Naive thymus-derived CD4-positive, alpha-beta T cell (primary cell): ENCODE measurements at regions not wholly inside any gene's neighbourhood (a gene's known extent, or its start where the extent isn't known, plus 50 kb on each side); places are given as distances from the start of the nearest gene placed in this dataset.
"Not testable (repeated sequence)": the region's sequence is repeated elsewhere in the genome, so short reads cannot be mapped to it uniquely, and the experiment has no call there.

Experiments
- ATAC-seq: fragments of 150-1000 bp; cut with Tn5 transposase; 2 replicates; pipeline ENCODE4 v1.10.0; 2021; ENCODE audit warnings: mild to moderate bottlenecking, moderate library complexity
- CTCF ChIA-PET: fragments of 350-600 bp; sonication (Branson Sonifier 250); formaldehyde crosslinking; loops from one replicate; lab custom pipeline; 2021; ENCODE audit warnings: antibody characterized with exemption; lab: Charles Lee
- POLR2A ChIA-PET: fragments of 350-600 bp; sonication (Branson Sonifier 250); formaldehyde crosslinking; loops from one replicate; lab custom pipeline; 2021; ENCODE audit warnings: antibody characterized with exemption, inconsistent platforms; lab: Charles Lee
- DNase-seq, 9 donors: peaks; one replicate each; pipeline versions ENCODE4 v3.0.0 to v3.0.0-alpha.2; 2020 to 2022; ENCODE audit warnings: mixed read lengths in 1 of 9
- H3K27ac ChIP-seq: one replicate; pipeline ENCODE4 v1.7.0; 2013; ENCODE audit warnings: mild to moderate bottlenecking, low read depth, low read length, moderate library complexity
- H3K27me3 ChIP-seq, 2 donors: one replicate each; pipeline ENCODE4 v1.7.0; 2013; ENCODE audit warnings: low read length in 2 of 2, mild to moderate bottlenecking in 2 of 2, moderate library complexity in 2 of 2; ENCODE audit not compliant: control insufficient read depth in 2 of 2, insufficient read depth in 2 of 2
- H3K36me3 ChIP-seq, 3 experiments: 1 replicate in 2 of 3; 2 replicates in 1 of 3; pipeline ENCODE4 v1.7.0; 2013; ENCODE audit warnings: low read length in 3 of 3, mild to moderate bottlenecking in 3 of 3, moderate library complexity in 1 of 3; ENCODE audit not compliant: insufficient read depth in 3 of 3, control insufficient read depth in 2 of 3
- H3K4me1 ChIP-seq, 2 donors: one replicate each; pipeline ENCODE4 v1.7.0; 2013; ENCODE audit warnings: low read length in 2 of 2, mild to moderate bottlenecking in 2 of 2, moderate library complexity in 1 of 2; ENCODE audit not compliant: control insufficient read depth in 2 of 2, insufficient read depth in 2 of 2
- H3K4me3 ChIP-seq: 2 replicates; pipeline ENCODE4 v1.7.0; 2013; ENCODE audit warnings: mild to moderate bottlenecking, low read length
- H3K9me3 ChIP-seq, 3 experiments: 1 replicate in 2 of 3; 2 replicates in 1 of 3; pipeline ENCODE4 v1.7.0; 2013; ENCODE audit warnings: low read length in 3 of 3; ENCODE audit not compliant: control insufficient read depth in 2 of 3
- H3K27ac Mint-ChIP-seq, 9 donors: one replicate each; pipeline ENCODE4 v1.8.0; 2020 to 2022; ENCODE audit warnings: mixed read lengths in 9 of 9, mild to moderate bottlenecking in 8 of 9, moderate library complexity in 5 of 9, inconsistent platforms in 2 of 9
- H3K27me3 Mint-ChIP-seq, 5 donors: one replicate each; pipeline ENCODE4 v1.8.0; 2021 to 2022; ENCODE audit warnings: mixed read lengths in 5 of 5, mild to moderate bottlenecking in 1 of 5
- H3K36me3 Mint-ChIP-seq, 5 donors: one replicate each; pipeline ENCODE4 v1.8.0; 2020 to 2022; ENCODE audit warnings: mixed read lengths in 5 of 5, mild to moderate bottlenecking in 3 of 5, inconsistent platforms in 1 of 5
- H3K4me1 Mint-ChIP-seq, 7 donors: one replicate each; pipeline ENCODE4 v1.8.0; 2020 to 2022; ENCODE audit warnings: mixed read lengths in 7 of 7, mild to moderate bottlenecking in 3 of 7, inconsistent platforms in 1 of 7
- H3K4me3 Mint-ChIP-seq, 10 donors: one replicate each; pipeline ENCODE4 v1.8.0; 2020 to 2022; ENCODE audit warnings: mild to moderate bottlenecking in 10 of 10, mixed read lengths in 10 of 10, moderate library complexity in 6 of 10, inconsistent platforms in 2 of 10
- H3K9me3 Mint-ChIP-seq, 11 donors: one replicate each; pipeline ENCODE4 v1.8.0; 2020 to 2022; ENCODE audit warnings: mixed read lengths in 11 of 11, mild to moderate bottlenecking in 4 of 11, inconsistent platforms in 1 of 11, moderate library complexity in 1 of 11
- intact Hi-C, 2 donors: fragments of 100-400 bp; cut with micrococcal nuclease; formaldehyde crosslinking; loops; one replicate each; pipeline ENCODE4 v1.15.1; 2023

DNA sequence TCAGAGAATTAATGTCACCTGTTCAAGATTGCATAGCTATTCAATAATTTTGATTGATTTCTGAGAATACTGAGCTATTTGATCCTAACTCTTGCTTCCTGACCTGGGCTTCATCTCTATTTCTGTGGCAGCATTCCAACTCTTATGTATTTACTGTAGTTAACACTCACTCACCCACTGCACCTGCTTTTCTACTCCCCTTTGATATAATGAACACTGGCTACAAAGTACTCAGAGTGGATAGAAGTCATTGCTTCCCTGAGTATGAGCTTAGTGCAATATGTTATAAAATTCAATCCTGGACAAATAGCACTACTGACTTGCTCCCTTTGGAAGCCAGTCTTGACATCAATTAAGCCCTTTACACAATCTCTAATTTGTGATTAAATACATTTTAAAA lies 117.2 kb downstream of the APIP start:
- CTCF ChIA-PET, result no interaction called here
- Mint-ChIP-seq H3K9me3 (peaks cover 0 to 3% (median 0%) of the 10 kb centered on the region in 11 donors), H3K27me3 (peaks cover 3 to 29% (median 17%) of the 10 kb centered on the region in 5 donors), H3K36me3 (no peaks in the 10 kb centered on the region), H3K4me1 (no peaks in the 10 kb centered on the region), H3K27ac (no peak overlapping the region), H3K4me3 (no peak overlapping the region)
- intact Hi-C loops, result no loop called here
- H3K4me3 ChIP-seq, result no peak overlapping the region
- DNase-seq, result no peak
- POLR2A ChIA-PET, result no interaction called here
- H3K27ac ChIP-seq, result no peak overlapping the region
- no peaks in the 10 kb centered on the region for H3K27me3 ChIP-seq
- no peaks in the 10 kb centered on the region for H3K9me3 ChIP-seq
- H3K4me1 ChIP-seq, result no peaks in the 10 kb centered on the region
- H3K36me3 ChIP-seq, result no peaks in the 10 kb centered on the region
- ATAC-seq, result no peak

- ATAC-seq, CTCF ChIA-PET, H3K27ac ChIP-seq, H3K36me3 ChIP-seq, H3K36me3 Mint-ChIP-seq, H3K4me1 ChIP-seq, H3K4me3 ChIP-seq, H3K4me1 Mint-ChIP-seq, intact Hi-C loops, H3K27ac Mint-ChIP-seq, H3K4me3 Mint-ChIP-seq, H3K9me3 Mint-ChIP-seq, DNase-seq, POLR2A ChIA-PET, H3K27me3 ChIP-seq, H3K9me3 ChIP-seq: not testable (repeated sequence)
- H3K27me3 Mint-ChIP-seq, result peaks cover 0 to 27% (median 16%) of the 10 kb centered on the region in 5 donors
Observed at GRCh38 chr11:34797497-34797896, 118.7 kb downstream of the APIP start.

GRCh38 chr11:34795641-34796040 lies 120.5 kb downstream of the APIP start:
- H3K4me1 ChIP-seq, result no peaks in the 10 kb centered on the region
- H3K27me3 ChIP-seq, result no peaks in the 10 kb centered on the region
- intact Hi-C loops, result no loop called here
- Mint-ChIP-seq H3K27ac (no peak overlapping the region), H3K27me3 (peaks cover 0 to 15% (median 8%) of the 10 kb centered on the region in 5 donors), H3K36me3 (no peaks in the 10 kb centered on the region), H3K4me1 (peaks cover 0 to 5% (median 0%) of the 10 kb centered on the region in 7 donors), H3K9me3 (peaks cover 0 to 6% (median 2%) of the 10 kb centered on the region in 11 donors), H3K4me3 (no peak overlapping the region)
- no peaks in the 10 kb centered on the region for H3K9me3 ChIP-seq
- no peak overlapping the region for H3K27ac ChIP-seq
- POLR2A ChIA-PET, result no interaction called here
- DNase-seq (no peak), ATAC-seq (no peak)
- H3K4me3 ChIP-seq, result no peak overlapping the region
- CTCF ChIA-PET, result no interaction called here
- H3K36me3 ChIP-seq, result no peaks in the 10 kb centered on the region

GRCh38 chr11:34794696-34795095 lies 121.5 kb downstream of the APIP start:
- peaks cover 0 to 10% (median 3%) of the 10 kb centered on the region in 11 donors for H3K9me3 Mint-ChIP-seq
- Histone ChIP-seq H3K36me3 (no peaks in the 10 kb centered on the region), H3K27me3 (no peaks in the 10 kb centered on the region), H3K4me3 (no peak overlapping the region), H3K4me1 (no peaks in the 10 kb centered on the region), H3K9me3 (no peaks in the 10 kb centered on the region), H3K27ac (no peak overlapping the region)
- ATAC-seq (no peak), DNase-seq (no peak)
- H3K4me1 Mint-ChIP-seq, result peaks cover 0 to 5% (median 0%) of the 10 kb centered on the region in 7 donors
- H3K27me3 Mint-ChIP-seq, result peaks cover 0 to 16% (median 8%) of the 10 kb centered on the region in 5 donors
- intact Hi-C loops, result no loop called here
- no peak overlapping the region for H3K4me3 Mint-ChIP-seq
- ChIA-PET CTCF (no interaction called here), POLR2A (no interaction called here)
- H3K27ac Mint-ChIP-seq, result no peak overlapping the region
- peaks cover 0 to 4% (median 0%) of the 10 kb centered on the region in 5 donors for H3K36me3 Mint-ChIP-seq

GRCh38 chr11:34793666-34794065 lies 122.5 kb downstream of the APIP start:
- CTCF ChIA-PET, result no interaction called here
- H3K27me3 ChIP-seq, result no peaks in the 10 kb centered on the region
- Mint-ChIP-seq H3K9me3 (peaks cover 0 to 12% (median 4%) of the 10 kb centered on the region in 11 donors), H3K27me3 (peaks cover 0 to 16% (median 8%) of the 10 kb centered on the region in 5 donors), H3K27ac (no peak overlapping the region), H3K4me3 (no peak overlapping the region), H3K36me3 (peaks cover 0 to 4% (median 0%) of the 10 kb centered on the region in 5 donors), H3K4me1 (peaks cover 0 to 5% (median 0%) of the 10 kb centered on the region in 7 donors)
- H3K4me3 ChIP-seq, result no peak overlapping the region
- no peak for ATAC-seq
- H3K4me1 ChIP-seq, result no peaks in the 10 kb centered on the region
- intact Hi-C loops, result no loop called here
- no peaks in the 10 kb centered on the region for H3K36me3 ChIP-seq
- H3K9me3 ChIP-seq, result no peaks in the 10 kb centered on the region
- H3K27ac ChIP-seq, result no peak overlapping the region
- POLR2A ChIA-PET, result no interaction called here
- no peak for DNase-seq

DNA sequence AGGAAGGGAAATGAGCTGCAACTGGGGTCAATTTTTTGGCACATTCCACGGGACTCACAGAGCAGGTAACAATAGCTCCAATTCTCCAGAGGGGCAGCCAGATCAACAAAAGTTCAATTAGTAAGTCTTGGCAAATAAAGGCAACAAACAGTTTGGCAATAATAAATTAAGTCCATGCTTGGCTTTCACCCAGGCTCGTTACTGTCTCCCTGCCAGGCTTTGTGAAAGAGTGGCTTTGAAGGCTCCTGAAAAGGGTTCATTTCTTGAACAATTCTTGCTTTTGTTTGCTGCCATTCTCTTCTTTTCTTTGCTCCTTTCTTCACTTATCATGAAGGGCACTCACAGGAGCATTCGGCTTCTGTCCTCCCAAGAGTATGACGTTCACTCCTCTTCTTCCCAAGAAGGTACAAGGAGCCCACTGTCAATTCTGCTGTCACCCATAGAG lies 123.3 kb downstream of the APIP start:
- ATAC-seq (no peak), DNase-seq (no peak)
- no peak overlapping the region for H3K4me3 Mint-ChIP-seq
- ChIA-PET CTCF (no interaction called here), POLR2A (no interaction called here)
- H3K4me3 ChIP-seq, result no peak overlapping the region
- peaks cover 0 to 4% (median 0%) of the 10 kb centered on the region in 5 donors for H3K36me3 Mint-ChIP-seq
- H3K4me1 ChIP-seq, result no peaks in the 10 kb centered on the region
- H3K27me3 Mint-ChIP-seq, result peaks cover 0 to 16% (median 8%) of the 10 kb centered on the region in 5 donors
- H3K27me3 ChIP-seq, result no peaks in the 10 kb centered on the region
- no peaks in the 10 kb centered on the region for H3K9me3 ChIP-seq
- no peaks in the 10 kb centered on the region for H3K36me3 ChIP-seq
- H3K27ac Mint-ChIP-seq, result no peak overlapping the region
- H3K4me1 Mint-ChIP-seq, result peaks cover 0 to 5% (median 0%) of the 10 kb centered on the region in 7 donors
- H3K9me3 Mint-ChIP-seq, result peaks cover 0 to 12% (median 4%) of the 10 kb centered on the region in 11 donors
- intact Hi-C loops, result no loop called here
- H3K27ac ChIP-seq, result no peak overlapping the region

GRCh38 chr11:34791780-34792542 lies 124.2 kb downstream of the APIP start:
- no peak for ATAC-seq
- H3K4me1 Mint-ChIP-seq, result peaks cover 0 to 5% (median 0%) of the 10 kb centered on the region in 7 donors
- peaks cover 0 to 4% (median 0%) of the 10 kb centered on the region in 5 donors for H3K36me3 Mint-ChIP-seq
- no peaks in the 10 kb centered on the region for H3K36me3 ChIP-seq
- no peak overlapping the region for H3K4me3 Mint-ChIP-seq
- ChIA-PET CTCF (no interaction called here), POLR2A (no interaction called here)
- intact Hi-C loops, result no loop called here
- no peak for DNase-seq
- no peak overlapping the region for H3K27ac Mint-ChIP-seq
- peaks cover 0 to 16% (median 8%) of the 10 kb centered on the region in 5 donors for H3K27me3 Mint-ChIP-seq
- H3K4me1 ChIP-seq, result no peaks in the 10 kb centered on the region
- no peaks in the 10 kb centered on the region for H3K9me3 ChIP-seq
- H3K4me3 ChIP-seq, result no peak overlapping the region
- no peaks in the 10 kb centered on the region for H3K27me3 ChIP-seq
- H3K27ac ChIP-seq, result no peak overlapping the region
- H3K9me3 Mint-ChIP-seq, result peaks cover 0 to 12% (median 4%) of the 10 kb centered on the region in 11 donors
